ENCODE measurements at regions not wholly inside any gene's neighbourhood (a gene's known extent, or its start where the extent isn't known, plus 50 kb on each side); places are given as distances from the start of the nearest gene placed in this dataset.

DNA sequence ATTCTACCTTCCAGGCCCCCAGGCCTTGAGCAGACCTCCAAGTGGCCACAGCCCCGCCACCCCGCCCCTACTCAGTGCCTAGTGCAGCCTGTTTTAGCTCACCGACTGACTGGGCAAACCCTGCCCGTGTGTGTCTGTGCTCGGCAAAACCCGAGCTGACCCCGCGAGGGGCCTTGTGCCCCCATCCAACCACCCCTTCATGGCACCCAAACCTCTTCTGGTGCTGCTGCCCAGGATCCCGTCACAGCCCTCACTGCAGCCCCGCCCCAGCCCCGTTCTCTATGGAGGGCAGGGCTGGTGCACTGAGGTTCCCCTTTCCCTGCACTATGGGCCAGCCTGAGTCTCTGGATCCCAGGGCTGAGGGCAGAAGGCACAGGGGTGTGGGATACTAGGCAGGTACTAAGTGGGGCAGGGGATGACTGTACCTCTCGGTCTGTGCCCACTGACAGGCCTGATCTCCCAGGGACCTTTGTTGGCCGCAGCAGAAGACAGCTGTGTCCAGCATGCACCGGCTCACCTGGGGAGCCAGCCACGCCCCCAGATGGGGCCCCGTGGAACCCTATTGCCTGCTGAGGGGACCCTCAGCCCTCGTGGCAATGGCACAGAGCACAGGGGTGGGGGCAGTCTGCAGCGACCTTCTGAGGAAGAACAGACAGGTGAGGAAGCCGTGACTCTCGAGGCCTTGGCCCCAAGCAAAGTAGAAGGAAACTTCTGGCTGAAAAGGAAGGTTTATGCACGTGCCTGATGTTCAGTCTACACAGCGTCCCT lies 69.9 kb upstream of the OTOS start:
- TF ChIP-seq, protein P1, sequence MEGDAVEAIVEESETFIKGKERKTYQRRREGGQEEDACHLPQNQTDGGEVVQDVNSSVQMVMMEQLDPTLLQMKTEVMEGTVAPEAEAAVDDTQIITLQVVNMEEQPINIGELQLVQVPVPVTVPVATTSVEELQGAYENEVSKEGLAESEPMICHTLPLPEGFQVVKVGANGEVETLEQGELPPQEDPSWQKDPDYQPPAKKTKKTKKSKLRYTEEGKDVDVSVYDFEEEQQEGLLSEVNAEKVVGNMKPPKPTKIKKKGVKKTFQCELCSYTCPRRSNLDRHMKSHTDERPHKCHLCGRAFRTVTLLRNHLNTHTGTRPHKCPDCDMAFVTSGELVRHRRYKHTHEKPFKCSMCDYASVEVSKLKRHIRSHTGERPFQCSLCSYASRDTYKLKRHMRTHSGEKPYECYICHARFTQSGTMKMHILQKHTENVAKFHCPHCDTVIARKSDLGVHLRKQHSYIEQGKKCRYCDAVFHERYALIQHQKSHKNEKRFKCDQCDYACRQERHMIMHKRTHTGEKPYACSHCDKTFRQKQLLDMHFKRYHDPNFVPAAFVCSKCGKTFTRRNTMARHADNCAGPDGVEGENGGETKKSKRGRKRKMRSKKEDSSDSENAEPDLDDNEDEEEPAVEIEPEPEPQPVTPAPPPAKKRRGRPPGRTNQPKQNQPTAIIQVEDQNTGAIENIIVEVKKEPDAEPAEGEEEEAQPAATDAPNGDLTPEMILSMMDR (IDR thresholded peaks at IDR 0.05 in 4 of 5, conservative IDR thresholded peaks at IDR 0.05 in 1 of 5), result no peak
- no peak for TF ChIP-seq POLR2A (IDR thresholded peaks at IDR 0.05)

Measured in gastrocnemius medialis (tissue), 4 donors.